Mesodermal cell (in vitro differentiated cells): ENCODE measurements at regions not wholly inside any gene's neighbourhood (a gene's known extent, or its start where the extent isn't known, plus 50 kb on each side); places are given as distances from the start of the nearest gene placed in this dataset.

ENCODE experiments used
- H3K27ac ChIP-seq: 2 replicates; pipeline ENCODE4 v1.7.0; 2013; ENCODE audit warnings: mild to moderate bottlenecking, low read depth, low read length, moderate library complexity; ENCODE audit not compliant: severe bottlenecking
- H3K36me3 ChIP-seq: 2 replicates; pipeline ENCODE4 v1.7.1; 2013; ENCODE audit warnings: mild to moderate bottlenecking, low read length, moderate library complexity; ENCODE audit not compliant: control insufficient read depth, insufficient read depth
- H3K4me1 ChIP-seq: one replicate; pipeline ENCODE4 v1.7.1; 2013; ENCODE audit warnings: mild to moderate bottlenecking, low read length; ENCODE audit not compliant: insufficient read depth, control insufficient read depth, poor library complexity, severe bottlenecking
- H3K4me3 ChIP-seq: 2 replicates; pipeline ENCODE4 v1.7.0; 2013; ENCODE audit warnings: low read length, control low read depth, mild to moderate bottlenecking; ENCODE audit not compliant: insufficient read depth, poor library complexity, severe bottlenecking; ENCODE audit errors: extremely low read depth
- H3K9me3 ChIP-seq: 2 replicates; pipeline ENCODE4 v1.7.1; 2013; ENCODE audit warnings: mild to moderate bottlenecking, low read length, moderate library complexity; ENCODE audit not compliant: control insufficient read depth
- WGBS, 2 experiments: methylation state at CpG; one replicate each; pipeline ENCODE4 v1.1.5; 2013; ENCODE audit warnings: missing lambda C conversion rate in 2 of 2; ENCODE audit not compliant: insufficient coverage in 2 of 2; 5-methylcytosine and 5-hydroxymethylcytosine counted together

DNA sequence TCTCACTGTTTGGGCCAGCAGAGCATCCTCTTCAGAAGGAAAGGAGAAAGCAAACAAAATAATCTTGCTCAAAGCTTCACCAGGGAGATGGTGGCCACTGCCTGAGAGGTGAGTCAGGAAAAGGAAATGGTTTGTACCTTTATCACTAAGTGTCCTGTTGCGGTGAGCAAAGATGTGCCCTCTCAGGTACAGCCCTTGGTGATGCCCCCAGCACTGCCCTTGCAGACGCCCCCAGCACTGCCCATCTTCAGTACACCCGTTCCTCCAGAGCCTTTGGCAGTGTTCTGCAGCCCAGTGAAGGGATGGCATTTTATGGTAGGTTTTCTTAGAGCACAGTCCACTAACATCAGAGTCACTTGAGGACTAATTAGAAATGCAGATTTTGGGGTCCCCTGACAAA lies 92.3 kb downstream of the ZNF621 start:
- Histone ChIP-seq H3K27ac (no peak overlapping the region), H3K36me3 (no peaks in the 10 kb centered on the region), H3K9me3 (no peaks in the 10 kb centered on the region), H3K4me1 (peaks cover 16% of the 10 kb centered on the region), H3K4me3 (no peak overlapping the region)
- WGBS, 2 experiments, result 73 to 85% methylated on average over 2 to 3 of the region's 3 CpGs

- Histone ChIP-seq H3K27ac (no peak overlapping the region), H3K9me3 (peaks cover 5% of the 10 kb centered on the region), H3K4me3 (no peak overlapping the region), H3K36me3 (no peaks in the 10 kb centered on the region), H3K4me1 (peaks cover 16% of the 10 kb centered on the region)
These were observed 93.4 kb downstream of the ZNF621 start for GRCh38 chr3:40618158-40618557.

DNA sequence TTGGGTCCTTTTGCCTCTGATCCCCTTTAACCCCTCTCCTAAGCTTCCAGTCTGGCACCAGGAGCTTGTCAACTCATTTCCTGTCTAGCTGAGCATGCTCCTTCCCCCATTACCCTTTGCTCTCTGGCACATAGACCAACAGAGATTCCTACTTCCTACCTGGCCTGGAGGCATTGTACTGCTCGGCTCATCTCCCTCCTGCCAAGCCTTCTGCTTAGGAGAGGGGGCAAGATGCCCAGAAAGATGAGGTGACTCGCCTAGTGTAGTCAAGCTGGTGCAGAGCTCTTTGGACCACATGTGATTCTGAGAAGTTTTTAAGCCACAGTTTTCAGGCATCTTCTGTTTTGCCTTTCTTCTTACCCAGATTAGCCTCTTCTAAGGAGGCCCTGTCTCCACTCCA lies 95.4 kb downstream of the ZNF621 start:
- WGBS, 2 experiments, result 83 to 90% methylated on average over 2 of the region's 2 CpGs
- H3K27ac ChIP-seq, result no peak overlapping the region
- peaks cover 9% of the 10 kb centered on the region for H3K4me1 ChIP-seq
- H3K9me3 ChIP-seq, result peaks cover 16% of the 10 kb centered on the region
- no peaks in the 10 kb centered on the region for H3K36me3 ChIP-seq
- H3K4me3 ChIP-seq, result no peak overlapping the region

DNA sequence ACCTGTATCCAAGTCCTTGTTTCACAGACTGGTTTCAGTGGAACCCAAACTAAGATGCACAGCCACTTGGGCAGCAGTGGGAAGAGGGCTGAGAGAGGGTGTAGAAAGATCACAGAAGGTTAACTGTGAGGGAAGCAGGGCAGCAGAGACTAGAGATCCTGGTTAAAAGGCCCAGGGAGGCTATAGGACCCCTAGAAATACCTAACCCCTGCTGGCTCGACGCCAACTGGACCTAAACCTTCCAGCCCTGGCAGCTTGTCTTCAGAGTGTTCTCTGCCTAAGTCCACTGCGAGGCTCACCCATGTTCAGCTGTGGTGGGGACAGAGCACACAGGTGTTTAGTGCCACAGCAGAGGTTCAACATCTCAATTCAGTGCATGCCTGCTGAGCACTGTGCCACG lies 96.5 kb downstream of the ZNF621 start:
- H3K4me3 ChIP-seq, result no peak overlapping the region
- H3K9me3 ChIP-seq, result peaks cover 16% of the 10 kb centered on the region
- 89 to 94% methylated on average over 4 of the region's 4 CpGs for WGBS, 2 experiments
- no peaks in the 10 kb centered on the region for H3K36me3 ChIP-seq
- no peaks in the 10 kb centered on the region for H3K4me1 ChIP-seq
- H3K27ac ChIP-seq, result no peak overlapping the region

DNA sequence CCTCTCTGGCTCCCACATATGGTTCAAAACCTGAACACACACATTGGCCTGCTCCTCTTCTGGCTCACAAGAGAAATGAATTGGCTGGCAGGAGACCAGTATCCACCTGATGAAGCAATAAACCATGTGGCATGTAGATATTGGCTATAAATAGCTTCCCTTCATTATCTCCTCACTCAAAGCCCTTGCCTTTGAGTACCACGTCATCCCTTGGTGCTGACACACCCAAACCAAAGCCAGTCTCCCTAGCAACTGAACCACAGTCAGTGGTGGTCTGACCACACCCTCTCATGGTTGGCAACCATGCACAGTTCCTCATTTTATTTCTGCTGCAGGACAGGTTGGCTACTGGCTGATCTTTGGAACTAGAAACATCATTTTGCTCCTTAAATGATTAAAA lies 98.8 kb downstream of the ZNF621 start:
- H3K4me1 ChIP-seq, result no peaks in the 10 kb centered on the region
- no peak overlapping the region for H3K4me3 ChIP-seq
- WGBS, 2 experiments, result 75 to 86% methylated on average over 1 of the region's 1 CpG
- no peak overlapping the region for H3K27ac ChIP-seq
- peaks cover 16% of the 10 kb centered on the region for H3K9me3 ChIP-seq
- no peaks in the 10 kb centered on the region for H3K36me3 ChIP-seq

GRCh38 chr3:40624189-40624769 lies 99.5 kb downstream of the ZNF621 start:
- no peaks in the 10 kb centered on the region for H3K36me3 ChIP-seq
- peaks cover 20% of the 10 kb centered on the region for H3K9me3 ChIP-seq
- no peaks in the 10 kb centered on the region for H3K4me1 ChIP-seq
- no CpG with 5 or more reads among the region's 2 CpGs for WGBS, 2 experiments
- no peak overlapping the region for H3K27ac ChIP-seq
- no peak overlapping the region for H3K4me3 ChIP-seq

DNA sequence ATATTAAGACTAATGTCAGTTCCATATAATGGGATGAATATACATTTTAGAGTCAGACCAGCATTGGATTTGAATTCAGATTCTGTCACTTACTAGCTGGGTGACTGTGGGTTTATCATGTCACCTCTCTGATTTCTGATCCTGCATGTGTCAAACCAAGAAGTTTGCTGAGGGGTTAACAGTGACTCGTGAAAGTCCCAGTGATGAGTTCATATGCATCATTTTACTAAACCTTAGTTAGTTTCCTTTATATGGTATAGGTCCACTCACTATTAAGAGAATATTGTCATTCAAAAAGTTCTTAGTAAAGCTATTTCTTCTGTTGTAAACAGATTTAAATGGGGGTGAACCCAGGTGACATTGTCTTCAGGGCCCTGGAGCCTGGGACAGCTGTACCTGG lies 102.3 kb downstream of the ZNF621 start:
- no peak overlapping the region for H3K4me3 ChIP-seq
- no peaks in the 10 kb centered on the region for H3K36me3 ChIP-seq
- no peak overlapping the region for H3K27ac ChIP-seq
- H3K9me3 ChIP-seq, result peaks cover 20% of the 10 kb centered on the region
- H3K4me1 ChIP-seq, result no peaks in the 10 kb centered on the region
- no CpG with 5 or more reads among the region's 1 CpG for WGBS, 2 experiments

GRCh38 chr3:40628984-40629383 lies 104.2 kb downstream of the ZNF621 start:
- H3K4me1 ChIP-seq, result no peaks in the 10 kb centered on the region
- no peak overlapping the region for H3K4me3 ChIP-seq
- H3K27ac ChIP-seq, result no peak overlapping the region
- H3K36me3 ChIP-seq, result no peaks in the 10 kb centered on the region
- peaks cover 7% of the 10 kb centered on the region for H3K9me3 ChIP-seq
- 73 to 80% methylated on average over 2 to 3 of the region's 3 CpGs for WGBS, 2 experiments

- Histone ChIP-seq H3K27ac (no peak overlapping the region), H3K4me3 (no peak overlapping the region), H3K4me1 (no peaks in the 10 kb centered on the region), H3K9me3 (peaks cover 4% of the 10 kb centered on the region), H3K36me3 (no peaks in the 10 kb centered on the region)
- 92 to 97% methylated on average over 3 to 5 of the region's 5 CpGs for WGBS, 2 experiments
These were observed 106.7 kb downstream of the ZNF621 start for GRCh38 chr3:40631341-40631995.

GRCh38 chr3:40637906-40638305 lies 113.1 kb downstream of the ZNF621 start:
- H3K4me1 ChIP-seq, result no peaks in the 10 kb centered on the region
- H3K9me3 ChIP-seq, result no peaks in the 10 kb centered on the region
- H3K36me3 ChIP-seq, result no peaks in the 10 kb centered on the region
- 92% methylated on average over 1 of the region's 2 CpGs; no CpG with 5 or more reads in 1 of the 2 experiments for WGBS, 2 experiments
- H3K4me3 ChIP-seq, result no peak overlapping the region
- H3K27ac ChIP-seq, result no peak overlapping the region

DNA sequence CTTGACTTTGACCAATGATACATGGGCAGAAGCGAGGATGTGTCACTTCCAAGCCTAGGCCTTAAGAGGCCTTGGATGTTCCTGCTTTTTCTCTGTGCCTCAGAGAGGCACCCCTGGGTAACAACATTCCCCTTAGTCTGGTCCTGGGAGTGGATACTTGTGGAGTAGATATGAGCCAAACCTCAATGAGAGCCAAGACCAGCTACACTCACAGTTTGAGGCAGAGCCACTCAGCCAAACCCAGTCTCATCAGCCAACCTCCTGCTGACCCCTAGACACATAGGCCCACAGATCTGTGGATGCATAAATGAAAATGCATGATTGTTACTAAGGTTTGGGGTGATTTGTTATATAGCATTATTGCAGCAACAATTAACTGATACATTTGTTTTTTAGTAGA lies 114.2 kb downstream of the ZNF621 start:
- Histone ChIP-seq H3K4me3 (no peak overlapping the region), H3K9me3 (no peaks in the 10 kb centered on the region), H3K4me1 (no peaks in the 10 kb centered on the region), H3K36me3 (no peaks in the 10 kb centered on the region), H3K27ac (no peak overlapping the region)
- WGBS, 2 experiments, result 89% methylated on average over 1 of the region's 1 CpG; no CpG with 5 or more reads in 1 of the 2 experiments
